HepG2 (cell line): ENCODE measurements at regions not wholly inside any gene's neighbourhood (a gene's known extent, or its start where the extent isn't known, plus 50 kb on each side); places are given as distances from the start of the nearest gene placed in this dataset.

Experiments
- ATF4 ChIP-seq, 2 experiments: fragments of 450-650 bp in 1 of 2; sonication (generic) in 1 of 2; formaldehyde crosslinking; IDR thresholded peaks; 2 replicates each; pipeline versions ENCODE4 v1.5.0 to v1.8.0; 2020 to 2022; ENCODE audit warnings: mild to moderate bottlenecking in 1 of 2, missing genetic modification reagents in 1 of 2
- CREM ChIP-seq, 2 experiments: sonication (generic) in 1 of 2; formaldehyde crosslinking in 1 of 2; IDR thresholded peaks; 2 replicates each; pipeline versions ENCODE4 v1.4.0 to v1.6.1; 2016 to 2020; ENCODE audit warnings: antibody characterized with exemption in 1 of 2, mild to moderate bottlenecking in 1 of 2, missing genetic modification reagents in 1 of 2
- EHMT2 ChIP-seq: fragments of 200-600 bp; sonication (generic); IDR thresholded peaks from 2 replicates; pipeline ENCODE4 v1.7.0; 2017; ENCODE audit warnings: antibody characterized with exemption, low read depth, low read length, borderline replicate concordance
- KLF16 ChIP-seq, 2 experiments: sonication (generic) in 1 of 2; formaldehyde crosslinking in 1 of 2; IDR thresholded peaks; 2 replicates each; pipeline versions ENCODE4 v1.6.1 to v1.8.0; 2016 to 2023; ENCODE audit warnings: missing genetic modification reagents in 2 of 2, missing compliant biosample characterization in 1 of 2
- RERE ChIP-seq: IDR thresholded peaks from 2 replicates; pipeline ENCODE4 v1.6.1; 2016; ENCODE audit warnings: low read depth, missing genetic modification reagents, missing compliant biosample characterization
- SKI ChIP-seq: fragments of 450-650 bp; IDR thresholded peaks from one replicate; pipeline ENCODE4 v1.6.1; 2018; ENCODE audit warnings: mild to moderate bottlenecking; ENCODE audit not compliant: partially characterized antibody
- SRSF1 ChIP-seq: fragments of 200-400 bp; formaldehyde crosslinking; optimal IDR thresholded peaks from 2 replicates; pipeline ENCODE3; 2017; ENCODE audit warnings: mild to moderate bottlenecking, low read depth, low read length, moderate library complexity
- ZBTB10 ChIP-seq: sonication (generic); formaldehyde crosslinking; IDR thresholded peaks from 2 replicates; pipeline ENCODE4 v1.4.0; 2020; ENCODE audit warnings: missing genetic modification reagents, borderline replicate concordance
- ZKSCAN5 ChIP-seq: sonication (generic); formaldehyde crosslinking; IDR thresholded peaks from 2 replicates; pipeline ENCODE4 v1.5.1; 2020; ENCODE audit warnings: mild to moderate bottlenecking, missing genetic modification reagents
- ZNF547 ChIP-seq: sonication (generic); formaldehyde crosslinking; IDR thresholded peaks from 2 replicates; pipeline ENCODE4 v1.5.1; 2020; ENCODE audit warnings: mild to moderate bottlenecking, missing genetic modification reagents
- ZNF83 ChIP-seq: sonication (generic); formaldehyde crosslinking; IDR thresholded peaks from 2 replicates; pipeline ENCODE4 v1.4.0; 2020; ENCODE audit warnings: missing genetic modification reagents, mild to moderate bottlenecking, borderline replicate concordance
- TF ChIP-seq, protein P1 (sequence below): sonication (generic); formaldehyde crosslinking; IDR thresholded peaks from 2 replicates; pipeline ENCODE4 v1.4.0; 2020; ENCODE audit warnings: mild to moderate bottlenecking, low read depth, missing genetic modification reagents
- TF ChIP-seq, protein P2 (sequence below): sonication (generic); formaldehyde crosslinking; IDR thresholded peaks from 2 replicates; pipeline ENCODE4 v1.4.0; 2020; ENCODE audit warnings: missing genetic modification reagents
- TF ChIP-seq, protein P3 (sequence below): IDR thresholded peaks from 2 replicates; pipeline ENCODE4 v1.6.1; 2016; ENCODE audit warnings: control low read depth

GRCh38 chr18:39419315-39419714, 1853.7 kb upstream of the CELF4 start (continued):
- TF ChIP-seq ZKSCAN5 (no peak), EHMT2 (no peak; the same call in 1 of the 2 replicates), ATF4 (CRISPR knock-in tag; IDR thresholded peaks at IDR 0.05) (0 out of 4 replicates have a peak, but pooled peaks of 1 of the 2 experiments have one; percentile 22), SKI (peak; percentile 60), KLF16 (CRISPR knock-in tag; IDR thresholded peaks at IDR 0.05) (peak in 1 of 2 experiments; percentile 58; a peak in 1 of 4 replicates), ZBTB10 (CRISPR knock-in tag) (no peak), CREM (IDR thresholded peaks at IDR 0.05) (peak; percentile 76), CREM (CRISPR knock-in tag; IDR thresholded peaks at IDR 0.05) (no peak), ZNF83 (CRISPR knock-in tag) (no peak), SRSF1 (no peak), RERE (peak; percentile 65), ZNF547 (no peak)
- TF ChIP-seq, protein P1, sequence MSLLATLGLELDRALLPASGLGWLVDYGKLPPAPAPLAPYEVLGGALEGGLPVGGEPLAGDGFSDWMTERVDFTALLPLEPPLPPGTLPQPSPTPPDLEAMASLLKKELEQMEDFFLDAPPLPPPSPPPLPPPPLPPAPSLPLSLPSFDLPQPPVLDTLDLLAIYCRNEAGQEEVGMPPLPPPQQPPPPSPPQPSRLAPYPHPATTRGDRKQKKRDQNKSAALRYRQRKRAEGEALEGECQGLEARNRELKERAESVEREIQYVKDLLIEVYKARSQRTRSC = no peak
- TF ChIP-seq, protein P2, sequence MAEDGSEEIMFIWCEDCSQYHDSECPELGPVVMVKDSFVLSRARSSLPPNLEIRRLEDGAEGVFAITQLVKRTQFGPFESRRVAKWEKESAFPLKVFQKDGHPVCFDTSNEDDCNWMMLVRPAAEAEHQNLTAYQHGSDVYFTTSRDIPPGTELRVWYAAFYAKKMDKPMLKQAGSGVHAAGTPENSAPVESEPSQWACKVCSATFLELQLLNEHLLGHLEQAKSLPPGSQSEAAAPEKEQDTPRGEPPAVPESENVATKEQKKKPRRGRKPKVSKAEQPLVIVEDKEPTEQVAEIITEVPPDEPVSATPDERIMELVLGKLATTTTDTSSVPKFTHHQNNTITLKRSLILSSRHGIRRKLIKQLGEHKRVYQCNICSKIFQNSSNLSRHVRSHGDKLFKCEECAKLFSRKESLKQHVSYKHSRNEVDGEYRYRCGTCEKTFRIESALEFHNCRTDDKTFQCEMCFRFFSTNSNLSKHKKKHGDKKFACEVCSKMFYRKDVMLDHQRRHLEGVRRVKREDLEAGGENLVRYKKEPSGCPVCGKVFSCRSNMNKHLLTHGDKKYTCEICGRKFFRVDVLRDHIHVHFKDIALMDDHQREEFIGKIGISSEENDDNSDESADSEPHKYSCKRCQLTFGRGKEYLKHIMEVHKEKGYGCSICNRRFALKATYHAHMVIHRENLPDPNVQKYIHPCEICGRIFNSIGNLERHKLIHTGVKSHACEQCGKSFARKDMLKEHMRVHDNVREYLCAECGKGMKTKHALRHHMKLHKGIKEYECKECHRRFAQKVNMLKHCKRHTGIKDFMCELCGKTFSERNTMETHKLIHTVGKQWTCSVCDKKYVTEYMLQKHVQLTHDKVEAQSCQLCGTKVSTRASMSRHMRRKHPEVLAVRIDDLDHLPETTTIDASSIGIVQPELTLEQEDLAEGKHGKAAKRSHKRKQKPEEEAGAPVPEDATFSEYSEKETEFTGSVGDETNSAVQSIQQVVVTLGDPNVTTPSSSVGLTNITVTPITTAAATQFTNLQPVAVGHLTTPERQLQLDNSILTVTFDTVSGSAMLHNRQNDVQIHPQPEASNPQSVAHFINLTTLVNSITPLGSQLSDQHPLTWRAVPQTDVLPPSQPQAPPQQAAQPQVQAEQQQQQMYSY (CRISPR knock-in tag) = no peak
- TF ChIP-seq, protein P3, sequence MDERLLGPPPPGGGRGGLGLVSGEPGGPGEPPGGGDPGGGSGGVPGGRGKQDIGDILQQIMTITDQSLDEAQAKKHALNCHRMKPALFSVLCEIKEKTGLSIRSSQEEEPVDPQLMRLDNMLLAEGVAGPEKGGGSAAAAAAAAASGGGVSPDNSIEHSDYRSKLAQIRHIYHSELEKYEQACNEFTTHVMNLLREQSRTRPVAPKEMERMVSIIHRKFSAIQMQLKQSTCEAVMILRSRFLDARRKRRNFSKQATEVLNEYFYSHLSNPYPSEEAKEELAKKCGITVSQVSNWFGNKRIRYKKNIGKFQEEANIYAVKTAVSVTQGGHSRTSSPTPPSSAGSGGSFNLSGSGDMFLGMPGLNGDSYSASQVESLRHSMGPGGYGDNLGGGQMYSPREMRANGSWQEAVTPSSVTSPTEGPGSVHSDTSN = 0 out of 2 replicates have a peak, but pooled peaks have one; percentile 30
